H9 (cell line): ENCODE measurements at regions not wholly inside any gene's neighbourhood (a gene's known extent, or its start where the extent isn't known, plus 50 kb on each side); places are given as distances from the start of the nearest gene placed in this dataset.

Experiments used
- DNase-seq: peaks from one replicate; pipeline ENCODE4 v3.0.0-alpha.2; 2017
- H2AFZ ChIP-seq: one replicate; pipeline ENCODE4 v1.6.1; 2013; ENCODE audit warnings: mild to moderate bottlenecking, low read length, control low read depth, moderate library complexity
- H2AK5ac ChIP-seq: 2 replicates; pipeline ENCODE4 v1.6.1; 2013; ENCODE audit warnings: low read length, control low read depth, mixed read lengths; ENCODE audit not compliant: insufficient read length
- H2BK120ac ChIP-seq: one replicate; pipeline ENCODE4 v1.6.1; 2013; ENCODE audit warnings: low read depth, mild to moderate bottlenecking, low read length, control low read depth, inconsistent platforms; ENCODE audit not compliant: poor library complexity, severe bottlenecking
- H2BK12ac ChIP-seq: 2 replicates; pipeline ENCODE4 v1.6.1; 2013; ENCODE audit warnings: low read length, control low read depth, mixed read lengths, low read depth; ENCODE audit not compliant: insufficient read length
- H2BK15ac ChIP-seq: 2 replicates; pipeline ENCODE4 v1.6.1; 2013; ENCODE audit warnings: low read depth, low read length, control low read depth
- H2BK20ac ChIP-seq: one replicate; pipeline ENCODE4 v1.6.1; 2013; ENCODE audit warnings: low read depth, mild to moderate bottlenecking, low read length, control low read depth, inconsistent platforms; ENCODE audit not compliant: poor library complexity, severe bottlenecking
- H2BK5ac ChIP-seq: 2 replicates; pipeline ENCODE4 v1.6.1; 2013; ENCODE audit warnings: low read length, control low read depth, mixed read lengths; ENCODE audit not compliant: insufficient read length
- H3K14ac ChIP-seq: 2 replicates; pipeline ENCODE4 v1.6.1; 2013; ENCODE audit warnings: low read length, control low read depth; ENCODE audit not compliant: insufficient read depth
- H3K18ac ChIP-seq: 2 replicates; pipeline ENCODE4 v1.6.1; 2013; ENCODE audit warnings: low read depth, mild to moderate bottlenecking, mixed read lengths, low read length, control low read depth; ENCODE audit not compliant: insufficient read length
- H3K23ac ChIP-seq: 2 replicates; pipeline ENCODE4 v1.6.1; 2013; ENCODE audit warnings: low read length, control low read depth, mixed read lengths, low read depth; ENCODE audit not compliant: insufficient read length
- H3K23me2 ChIP-seq: 2 replicates; pipeline ENCODE4 v1.6.1; 2013; ENCODE audit warnings: low read depth, mild to moderate bottlenecking, mixed read lengths, low read length, control low read depth; ENCODE audit not compliant: insufficient read length, poor library complexity, severe bottlenecking
- H3K27ac ChIP-seq: 2 replicates; pipeline ENCODE4 v1.5.1; 2013; ENCODE audit warnings: low read length, control low read depth, mixed read lengths, low read depth; ENCODE audit not compliant: insufficient read length
- H3K27me3 ChIP-seq: 2 replicates; pipeline ENCODE4 v1.6.1; 2013; ENCODE audit warnings: low read length, control low read depth, inconsistent platforms; ENCODE audit not compliant: insufficient read depth
- H3K4ac ChIP-seq: 2 replicates; pipeline ENCODE4 v1.6.1; 2013; ENCODE audit warnings: low read depth, mild to moderate bottlenecking, control low read depth, inconsistent platforms, low read length, moderate library complexity
- H3K4me1 ChIP-seq: 2 replicates; pipeline ENCODE4 v1.6.1; 2013; ENCODE audit warnings: low read length, control low read depth, inconsistent platforms; ENCODE audit not compliant: insufficient read depth
- H3K4me2 ChIP-seq: 2 replicates; pipeline ENCODE4 v1.6.1; 2013; ENCODE audit warnings: low read length, control low read depth, mixed read lengths; ENCODE audit not compliant: insufficient read length, insufficient read depth
- H3K56ac ChIP-seq: 2 replicates; pipeline ENCODE4 v1.6.1; 2013; ENCODE audit warnings: low read depth, mild to moderate bottlenecking, mixed read lengths, low read length, control low read depth; ENCODE audit not compliant: insufficient read length
- H3K79me1 ChIP-seq: 2 replicates; pipeline ENCODE4 v1.6.1; 2013; ENCODE audit warnings: low read depth, mild to moderate bottlenecking, moderate library complexity, low read length, control low read depth, inconsistent platforms; ENCODE audit not compliant: insufficient read depth, poor library complexity, severe bottlenecking
- H3K79me2 ChIP-seq: 2 replicates; pipeline ENCODE4 v1.6.1; 2013; ENCODE audit warnings: low read length, control low read depth, inconsistent platforms; ENCODE audit not compliant: insufficient read depth
- H3K9ac ChIP-seq: 2 replicates; pipeline ENCODE4 v1.6.1; 2013; ENCODE audit warnings: low read length, control low read depth, mixed read lengths; ENCODE audit not compliant: insufficient read length; ENCODE audit errors: extremely low read depth
- H3K9me3 ChIP-seq: one replicate; pipeline ENCODE4 v1.6.1; 2013; ENCODE audit warnings: low read depth, low read length, inconsistent platforms; ENCODE audit not compliant: control insufficient read depth
- H3T11ph ChIP-seq: one replicate; pipeline ENCODE4 v1.6.1; 2013; ENCODE audit warnings: mild to moderate bottlenecking, low read length, control low read depth, inconsistent platforms
- H4K20me1 ChIP-seq: one replicate; pipeline ENCODE4 v1.6.1; 2013; ENCODE audit not compliant: control insufficient read depth, insufficient read length, insufficient read depth
- H4K5ac ChIP-seq: 2 replicates; pipeline ENCODE4 v1.6.1; 2013; ENCODE audit warnings: low read depth, mild to moderate bottlenecking, mixed read lengths, low read length, control low read depth; ENCODE audit not compliant: insufficient read length
- H4K8ac ChIP-seq: replicated peaks from 2 replicates; pipeline ENCODE4 v1.6.1; 2013; ENCODE audit warnings: low read length, control low read depth, mixed read lengths, low read depth; ENCODE audit not compliant: insufficient read length
- H4K91ac ChIP-seq: 2 replicates; pipeline ENCODE4 v1.6.1; 2013; ENCODE audit warnings: low read depth, mild to moderate bottlenecking, moderate library complexity, mixed read lengths, low read length, control low read depth; ENCODE audit not compliant: insufficient read length
- H3K27ac Mint-ChIP-seq, 3 experiments: 2 replicates in 2 of 3; 3 replicates in 1 of 3; pipeline ENCODE4 v1.8.0; 2020 to 2021; ENCODE audit warnings: mixed read lengths in 3 of 3, mild to moderate bottlenecking in 1 of 3, moderate library complexity in 1 of 3
- H3K27me3 Mint-ChIP-seq: 2 replicates; pipeline ENCODE4 v1.8.0; 2021; ENCODE audit warnings: low read depth, mild to moderate bottlenecking, moderate library complexity, mixed read lengths
- H3K36me3 Mint-ChIP-seq, 3 experiments: 2 replicates in 2 of 3; 3 replicates in 1 of 3; pipeline ENCODE4 v1.8.0; 2020 to 2021; ENCODE audit warnings: low read depth in 3 of 3, mixed read lengths in 3 of 3; ENCODE audit not compliant: insufficient read depth in 1 of 3
- H3K4me1 Mint-ChIP-seq, 2 experiments: 2 replicates each; pipeline ENCODE4 v1.8.0; 2020; ENCODE audit warnings: mixed read lengths in 2 of 2
- H3K4me3 Mint-ChIP-seq, 2 experiments: 2 replicates in 1 of 2; 3 replicates in 1 of 2; pipeline ENCODE4 v1.8.0; 2020 to 2021; ENCODE audit warnings: mild to moderate bottlenecking in 2 of 2, mixed read lengths in 2 of 2, moderate library complexity in 1 of 2
- H3K9me3 Mint-ChIP-seq, 2 experiments: 2 replicates in 1 of 2; 3 replicates in 1 of 2; pipeline ENCODE4 v1.8.0; 2020; ENCODE audit warnings: mild to moderate bottlenecking in 2 of 2, mixed read lengths in 2 of 2, moderate library complexity in 1 of 2
- CTCF ChIP-seq: fragments of 200-600 bp; sonication (generic); conservative IDR thresholded peaks from 3 replicates; pipeline ENCODE4 v1.8.0; 2021; ENCODE audit warnings: antibody characterized with exemption, mild to moderate bottlenecking
- WGBS: extraction: QIAGEN DNeasy Blood & Tissue Kit; methylation state at CpG from one replicate; pipeline ENCODE4 v1.1.7; 2013; ENCODE audit warnings: missing lambda C conversion rate, low lambda C conversion rate, mixed read lengths; ENCODE audit not compliant: insufficient read length; ENCODE audit errors: extremely low coverage; 5-methylcytosine and 5-hydroxymethylcytosine counted together

- H3K36me3 Mint-ChIP-seq = no peaks in the 10 kb centered on the region
- no peak overlapping the region for H2AFZ ChIP-seq
- H4K20me1 ChIP-seq = no peaks in the 10 kb centered on the region
- no peak overlapping the region for H2BK5ac ChIP-seq
- H3K79me2 ChIP-seq = no peaks in the 10 kb centered on the region
- H2BK12ac ChIP-seq = no peak overlapping the region
- no peak overlapping the region for H3K14ac ChIP-seq
- no peaks in the 10 kb centered on the region for H3K79me1 ChIP-seq
- peaks cover 14 to 18% of the 10 kb centered on the region in 2 experiments for H3K4me1 Mint-ChIP-seq
- no peaks in the 10 kb centered on the region for H3K23me2 ChIP-seq
- no peaks in the 10 kb centered on the region for H3K9me3 ChIP-seq
- H3K9ac ChIP-seq = no peak overlapping the region
- H4K91ac ChIP-seq = no peak overlapping the region
- H3K4me1 ChIP-seq = no peaks in the 10 kb centered on the region
- no peak overlapping the region for H3K27ac Mint-ChIP-seq
- no peak overlapping the region for H3K56ac ChIP-seq
- H3K18ac ChIP-seq = no peak overlapping the region
- no peaks in the 10 kb centered on the region for H3K27me3 Mint-ChIP-seq
- H4K8ac ChIP-seq = no peak overlapping the region
- no peak overlapping the region for H2BK120ac ChIP-seq
- no peak for TF ChIP-seq CTCF
- H3K4ac ChIP-seq = no peak overlapping the region
- H3K4me2 ChIP-seq = no peak overlapping the region
- no peak overlapping the region for H2AK5ac ChIP-seq
- no peak overlapping the region for H3K4me3 Mint-ChIP-seq
- no peak overlapping the region for H3T11ph ChIP-seq
- WGBS = no CpG with 5 or more reads among the region's 5 CpGs
- no peaks in the 10 kb centered on the region; a peak in 1 of 5 replicates for H3K9me3 Mint-ChIP-seq
- no peak overlapping the region for H2BK20ac ChIP-seq
- no peak overlapping the region for H2BK15ac ChIP-seq
- no peak overlapping the region for H3K23ac ChIP-seq
- H3K27me3 ChIP-seq = no peaks in the 10 kb centered on the region
- no peak overlapping the region for H4K5ac ChIP-seq
- DNase-seq = no peak
- no peak overlapping the region for H3K27ac ChIP-seq
Observed at GRCh38 chr10:3689871-3690510, 95.0 kb downstream of the KLF6 start.
